GM10248 (cell line): ENCODE measurements at regions not wholly inside any gene's neighbourhood (a gene's known extent, or its start where the extent isn't known, plus 50 kb on each side); places are given as distances from the start of the nearest gene placed in this dataset.
"Not testable (repeated sequence)": the region's sequence is repeated elsewhere in the genome, so short reads cannot be mapped to it uniquely, and the experiment has no call there.

ENCODE experiments used
- CTCF ChIA-PET: fragments of 300-600 bp; sonication (Branson Sonifier 250); formaldehyde crosslinking; extraction: SDS; loops from one replicate; lab custom pipeline; 2021; ENCODE audit warnings: antibody characterized with exemption; lab: Yijun Ruan, JAX
- POLR2A ChIA-PET: fragments of 350-650 bp; sonication (Branson Sonifier 250); formaldehyde crosslinking; extraction: SDS; loops from one replicate; lab custom pipeline; 2020; ENCODE audit warnings: antibody characterized with exemption; lab: Yijun Ruan, JAX
- DNase-seq: peaks from one replicate; pipeline ENCODE4 v3.0.0; 2012; ENCODE audit errors: extremely low spot score
- CTCF ChIP-seq: IDR thresholded peaks from 2 replicates; pipeline ENCODE4 v1.5.1; 2012; ENCODE audit warnings: mild to moderate bottlenecking, low read depth; ENCODE audit errors: extremely low read depth, missing control alignments, control extremely low read depth

- CTCF ChIA-PET = interaction anchor here (1.1 to 7.6 kb wide), 3 partner anchors 10 to 126 kb away, joined by 4 to 56 read pairs (median 5); no protein-coding TSS in a partner anchor
- POLR2A ChIA-PET = no interaction called here
- DNase-seq = no peak
- TF ChIP-seq CTCF = no peak
These were observed 151.5 kb upstream of the PDE1C start for GRCh38 chr7:32221736-32222135.

- ChIA-PET CTCF (interaction anchor here (1.1 to 7.6 kb wide), 3 partner anchors 10 to 16 kb away, joined by 4 to 56 read pairs (median 5); no protein-coding TSS in a partner anchor), POLR2A (no interaction called here)
- TF ChIP-seq CTCF = no peak
- DNase-seq = no peak
These were observed 150.8 kb upstream of the PDE1C start for GRCh38 chr7:32221056-32221455.

- POLR2A ChIA-PET, DNase-seq: not testable (repeated sequence)
- CTCF ChIA-PET = interaction anchor here (1.4 to 7.6 kb wide), 2 partner anchors 9 to 11 kb away, joined by 4 to 56 read pairs; no protein-coding TSS in a partner anchor
These were observed 149.6 kb upstream of the PDE1C start for GRCh38 chr7:32219831-32220230.

GRCh38 chr7:32219416-32219815 lies 149.2 kb upstream of the PDE1C start:
- CTCF ChIA-PET = interaction anchor here (1.4 to 7.6 kb wide), 2 partner anchors 8 to 12 kb away, joined by 4 to 56 read pairs; no protein-coding TSS in a partner anchor
- POLR2A ChIA-PET = no interaction called here
- TF ChIP-seq CTCF = no peak
- DNase-seq = no peak

- no peak for TF ChIP-seq CTCF
- CTCF ChIA-PET = interaction anchor here (7.6 kb wide), 1 partner anchor 8 kb away, joined by 56 read pairs; no protein-coding TSS in a partner anchor
- POLR2A ChIA-PET = no interaction called here
- DNase-seq = no peak
These were observed 148.6 kb upstream of the PDE1C start for GRCh38 chr7:32218741-32219288.

- ChIA-PET POLR2A (no interaction called here), CTCF (no interaction called here)
- DNase-seq = no peak
- no peak for TF ChIP-seq CTCF
These were observed 147.9 kb upstream of the PDE1C start for GRCh38 chr7:32218154-32218467.

GRCh38 chr7:32217341-32218153 lies 147.3 kb upstream of the PDE1C start:
- POLR2A ChIA-PET = no interaction called here
- DNase-seq = no peak
- no peak for TF ChIP-seq CTCF
- CTCF ChIA-PET = interaction anchor here (0.7 kb wide), 1 partner anchor 12 kb away, joined by 3 read pairs; no protein-coding TSS in a partner anchor
